GM12891 (cell line): ENCODE measurements at regions not wholly inside any gene's neighbourhood (a gene's known extent, or its start where the extent isn't known, plus 50 kb on each side); places are given as distances from the start of the nearest gene placed in this dataset.

ENCODE experiments used
- PAX5 ChIP-seq: IDR thresholded peaks from 2 replicates; pipeline ENCODE4 v1.6.1; 2011; ENCODE audit warnings: low read length, moderate library complexity, mild to moderate bottlenecking; ENCODE audit not compliant: insufficient read depth, severe bottlenecking
- POLR2A ChIP-seq: IDR thresholded peaks from 2 replicates; pipeline ENCODE4 v1.6.1; 2011; ENCODE audit warnings: low read depth, low read length, control low read depth
- POLR2AphosphoS5 ChIP-seq: IDR thresholded peaks from 2 replicates; pipeline ENCODE4 v1.6.1; 2011; ENCODE audit warnings: low read depth, low read length, control low read depth
- SPI1 ChIP-seq: IDR thresholded peaks from 2 replicates; pipeline ENCODE4 v1.6.1; 2011; ENCODE audit warnings: low read depth, low read length, control low read depth
- TAF1 ChIP-seq: IDR thresholded peaks from 2 replicates; pipeline ENCODE4 v1.6.1; 2011; ENCODE audit warnings: low read depth, low read length, control low read depth

DNA sequence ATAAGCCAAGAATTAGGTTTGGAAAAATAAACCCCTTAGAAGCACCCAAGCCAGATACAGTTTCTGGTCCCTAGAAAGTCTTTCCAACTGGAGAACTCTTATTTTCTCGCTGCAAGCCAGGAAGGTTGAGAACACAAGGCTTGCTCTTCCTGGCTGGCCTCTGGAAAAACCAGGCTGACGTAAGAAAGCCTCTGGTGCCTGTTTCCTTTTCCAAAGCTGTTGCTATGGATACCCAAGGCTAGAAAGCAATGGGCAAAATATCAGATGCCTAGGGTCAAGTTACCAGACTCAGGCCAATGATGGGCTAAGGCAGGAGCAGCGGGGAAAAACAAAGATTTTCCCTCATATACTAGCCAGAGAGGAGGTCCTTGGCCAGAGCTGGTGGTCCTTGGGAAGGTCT, 281.6 kb downstream of the KLHL13 start:
- TF ChIP-seq POLR2AphosphoS5 (no peak), POLR2A (no peak), TAF1 (no peak), SPI1 (no peak), PAX5 (no peak)
